Kidney glomerular epithelial cell (primary cell): ENCODE measurements at regions not wholly inside any gene's neighbourhood (a gene's known extent, or its start where the extent isn't known, plus 50 kb on each side); places are given as distances from the start of the nearest gene placed in this dataset.
A peak's percentile ranks its signal among the peaks of the same experiment; 100 is the strongest.
"Not testable (repeated sequence)": the region's sequence is repeated elsewhere in the genome, so short reads cannot be mapped to it uniquely, and the experiment has no call there.

ENCODE experiments used
- DNase-seq: peaks from one replicate; lab custom pipeline; 2025; lab: John Stamatoyannopoulos, UW

- no peak for DNase-seq
Measured at GRCh38 chr5:167281925-167282324, 1009.5 kb upstream of the WWC1 start.

- no peak for DNase-seq
Measured at GRCh38 chr5:167283691-167284090, 1007.8 kb upstream of the WWC1 start.

GRCh38 chr5:167284222-167284890 is 1007.1 kb upstream of the WWC1 start:
- peak; percentile 17 for DNase-seq

GRCh38 chr5:167285591-167285990 is 1005.9 kb upstream of the WWC1 start:
- DNase-seq, result no peak

- no peak for DNase-seq
Measured at GRCh38 chr5:167286891-167287290, 1004.6 kb upstream of the WWC1 start.

GRCh38 chr5:167290478-167290877 is 1001.0 kb upstream of the WWC1 start:
- no peak for DNase-seq

- peak; percentile 92 for DNase-seq
Measured at GRCh38 chr5:167294882-167295680, 996.4 kb upstream of the WWC1 start.

- no peak for DNase-seq
Measured at GRCh38 chr5:167295681-167296005, 995.8 kb upstream of the WWC1 start.

GRCh38 chr5:167296066-167296465 is 995.4 kb upstream of the WWC1 start:
- DNase-seq, result no peak

- DNase-seq, result no peak
Measured at GRCh38 chr5:167296661-167297060, 994.8 kb upstream of the WWC1 start.

- not testable (repeated sequence) for DNase-seq
Measured at GRCh38 chr5:167299861-167300260, 991.6 kb upstream of the WWC1 start.

GRCh38 chr5:167303582-167303981 is 987.9 kb upstream of the WWC1 start:
- no peak for DNase-seq

- no peak for DNase-seq
Measured at GRCh38 chr5:167304834-167305469, 986.5 kb upstream of the WWC1 start.

- no peak for DNase-seq
Measured at GRCh38 chr5:167305591-167306213, 985.7 kb upstream of the WWC1 start.

- DNase-seq, result peak; percentile 16
Measured at GRCh38 chr5:167307042-167307441, 984.4 kb upstream of the WWC1 start.

GRCh38 chr5:167308466-167308865 is 983.0 kb upstream of the WWC1 start:
- DNase-seq, result no peak

- DNase-seq, result no peak
Measured at GRCh38 chr5:167309941-167310517, 981.4 kb upstream of the WWC1 start.

GRCh38 chr5:167311340-167311739 is 980.1 kb upstream of the WWC1 start:
- no peak for DNase-seq

GRCh38 chr5:167312225-167312624 is 979.2 kb upstream of the WWC1 start:
- DNase-seq, result no peak

- no peak for DNase-seq
Measured at GRCh38 chr5:167315762-167316161, 975.7 kb upstream of the WWC1 start.

GRCh38 chr5:167317884-167318283 is 973.6 kb upstream of the WWC1 start:
- DNase-seq, result no peak

- DNase-seq, result no peak
Measured at GRCh38 chr5:167319243-167319642, 972.2 kb upstream of the WWC1 start.
